IMR-90 (cell line): ENCODE measurements at regions not wholly inside any gene's neighbourhood (a gene's known extent, or its start where the extent isn't known, plus 50 kb on each side); places are given as distances from the start of the nearest gene placed in this dataset.

ENCODE experiments used
- ATAC-seq: fragments of 200-7000 bp; cut with Tn5 transposase; 2 replicates; pipeline ENCODE4 v1.9.1; 2020; ENCODE audit warnings: low read depth, mild to moderate bottlenecking, moderate library complexity
- BruUV-seq: library from RNA; stranded (reverse); fragments of 400-500 nt; replicated peaks from 2 replicates; lab custom pipeline; 2021; lab: Mats Ljungman, UMichigan
- CTCF ChIA-PET: fragments of 300-600 bp; formaldehyde crosslinking; extraction: SDS; loops from one replicate; lab custom pipeline; 2021; ENCODE audit warnings: antibody characterized with exemption; lab: Yijun Ruan, JAX
- POLR2A ChIA-PET: fragments of 300-600 bp; sonication (Branson Sonifier 250); formaldehyde crosslinking; loops from one replicate; lab custom pipeline; 2022; ENCODE audit warnings: antibody characterized with exemption; ENCODE audit not compliant: unreplicated experiment; lab: Charles Lee
- DNase-seq: peaks from one replicate; pipeline ENCODE4 v3.0.0; 2013
- H2AFZ ChIP-seq: replicated peaks from 2 replicates; pipeline ENCODE3; 2013; ENCODE audit warnings: low read length, mild to moderate bottlenecking; ENCODE audit not compliant: poor library complexity
- H2AK5ac ChIP-seq: 2 replicates; pipeline ENCODE4 v1.6.1; 2013; ENCODE audit warnings: low read depth, low read length, inconsistent platforms
- H2AK9ac ChIP-seq: replicated peaks from 2 replicates; pipeline ENCODE3; 2013; ENCODE audit warnings: mild to moderate bottlenecking, low read depth, low read length, moderate library complexity; ENCODE audit not compliant: poor library complexity
- H2BK120ac ChIP-seq: 2 replicates; pipeline ENCODE4 v1.6.1; 2013; ENCODE audit warnings: low read depth, low read length, inconsistent platforms
- H2BK15ac ChIP-seq: 3 replicates; pipeline ENCODE4 v1.6.1; 2013; ENCODE audit warnings: low read depth, low read length, inconsistent platforms
- H2BK20ac ChIP-seq: 2 replicates; pipeline ENCODE4 v1.6.1; 2013; ENCODE audit warnings: low read depth, mild to moderate bottlenecking, inconsistent platforms, low read length, moderate library complexity
- H2BK5ac ChIP-seq: 2 replicates; pipeline ENCODE4 v1.6.1; 2013; ENCODE audit warnings: mild to moderate bottlenecking, low read depth, low read length, inconsistent platforms; ENCODE audit not compliant: poor library complexity, severe bottlenecking
- H3K14ac ChIP-seq: replicated peaks from 2 replicates; pipeline ENCODE4 v1.6.1; 2013; ENCODE audit warnings: low read depth, low read length, inconsistent platforms
- H3K18ac ChIP-seq: 2 replicates; pipeline ENCODE4 v1.6.1; 2013; ENCODE audit warnings: low read depth, low read length, control low read depth
- H3K23ac ChIP-seq: 2 replicates; pipeline ENCODE4 v1.6.1; 2013; ENCODE audit warnings: low read depth, low read length, inconsistent platforms
- H3K27ac ChIP-seq: 2 replicates; pipeline ENCODE4 v1.5.1; 2013; ENCODE audit warnings: mild to moderate bottlenecking, control low read depth, low read length; ENCODE audit not compliant: insufficient read depth
- H3K27me3 ChIP-seq: 2 replicates; pipeline ENCODE4 v1.6.1; 2013; ENCODE audit warnings: low read length; ENCODE audit not compliant: control insufficient read depth, insufficient read depth
- H3K36me3 ChIP-seq: 2 replicates; pipeline ENCODE4 v1.6.1; 2013; ENCODE audit warnings: low read length, mixed read lengths; ENCODE audit not compliant: control insufficient read depth, insufficient read depth
- H3K4ac ChIP-seq: 2 replicates; pipeline ENCODE4 v1.6.1; 2013; ENCODE audit warnings: low read depth, low read length, inconsistent platforms
- H3K4me1 ChIP-seq: 2 replicates; pipeline ENCODE4 v1.6.1; 2013; ENCODE audit warnings: low read length, mixed read lengths; ENCODE audit not compliant: control insufficient read depth, insufficient read depth
- H3K4me2 ChIP-seq: 2 replicates; pipeline ENCODE4 v1.6.1; 2013; ENCODE audit warnings: low read depth, mild to moderate bottlenecking, control low read depth, low read length, moderate library complexity
- H3K4me3 ChIP-seq: 2 replicates; pipeline ENCODE4 v1.5.1; 2013; ENCODE audit warnings: low read depth, mild to moderate bottlenecking, control low read depth, low read length, moderate library complexity; ENCODE audit not compliant: insufficient read depth
- H3K56ac ChIP-seq: 2 replicates; pipeline ENCODE4 v1.6.1; 2013; ENCODE audit warnings: low read length, inconsistent platforms; ENCODE audit not compliant: insufficient read depth; ENCODE audit errors: extremely low read depth
- H3K79me1 ChIP-seq, 2 experiments: 2 replicates each; pipeline ENCODE4 v1.6.1; 2013; ENCODE audit warnings: low read length in 2 of 2, inconsistent platforms in 1 of 2, low read depth in 1 of 2
- H3K9ac ChIP-seq: 2 replicates; pipeline ENCODE4 v1.6.1; 2013; ENCODE audit warnings: low read depth, low read length, control low read depth
- H3K9me1 ChIP-seq: 2 replicates; pipeline ENCODE4 v1.6.1; 2013; ENCODE audit warnings: low read length, inconsistent platforms; ENCODE audit not compliant: insufficient read depth
- H3K9me3 ChIP-seq: 2 replicates; pipeline ENCODE4 v1.6.1; 2013; ENCODE audit warnings: low read length; ENCODE audit not compliant: control insufficient read depth, insufficient read depth
- H4K20me1 ChIP-seq: 2 replicates; pipeline ENCODE4 v1.6.1; 2013; ENCODE audit warnings: low read length, inconsistent platforms; ENCODE audit not compliant: insufficient read depth
- H4K5ac ChIP-seq: 2 replicates; pipeline ENCODE4 v1.6.1; 2013; ENCODE audit warnings: mild to moderate bottlenecking, low read depth, low read length, control low read depth
- H4K8ac ChIP-seq, 2 experiments: 2 replicates each; pipeline ENCODE4 v1.6.1; 2013; ENCODE audit warnings: low read depth in 2 of 2, low read length in 2 of 2, control low read depth in 1 of 2, inconsistent platforms in 1 of 2
- H4K91ac ChIP-seq: 2 replicates; pipeline ENCODE4 v1.6.1; 2013; ENCODE audit warnings: low read depth, low read length, inconsistent platforms; ENCODE audit not compliant: insufficient read depth
- BHLHE40 ChIP-seq: fragments of 150-350 bp; IDR thresholded peaks from 2 replicates; pipeline ENCODE4 v1.6.1; 2016; ENCODE audit warnings: mild to moderate bottlenecking, low read depth, low read length
- CEBPB ChIP-seq: IDR thresholded peaks from 2 replicates; pipeline ENCODE4 v1.6.1; 2012; ENCODE audit warnings: low read depth, low read length, improper control_type of control experiment
- CHD1 ChIP-seq: IDR thresholded peaks from 2 replicates; pipeline ENCODE4 v1.6.1; 2012; ENCODE audit warnings: low read depth, low read length, improper control_type of control experiment
- CTCF ChIP-seq: conservative IDR thresholded peaks from 2 replicates; pipeline ENCODE4 v1.5.1; 2012; ENCODE audit warnings: mild to moderate bottlenecking, low read depth, low read length, improper control_type of control experiment
- ELK1 ChIP-seq: fragments of 150-350 bp; IDR thresholded peaks from 2 replicates; pipeline ENCODE4 v1.6.1; 2016; ENCODE audit warnings: low read depth, mild to moderate bottlenecking, low read length, moderate library complexity, borderline replicate concordance
- FOS ChIP-seq: fragments of 150-350 bp; IDR thresholded peaks from 2 replicates; pipeline ENCODE4 v1.6.1; 2016; ENCODE audit warnings: low read depth, low read length
- MAFK ChIP-seq: IDR thresholded peaks from 2 replicates; pipeline ENCODE4 v1.6.1; 2012; ENCODE audit warnings: low read depth, low read length, improper control_type of control experiment
- MAZ ChIP-seq: IDR thresholded peaks from 2 replicates; pipeline ENCODE4 v1.6.1; 2012; ENCODE audit warnings: low read depth, mild to moderate bottlenecking, low read length, improper control_type of control experiment, moderate library complexity, borderline replicate concordance
- MXI1 ChIP-seq: IDR thresholded peaks from 2 replicates; pipeline ENCODE4 v1.6.1; 2012; ENCODE audit warnings: low read depth, mild to moderate bottlenecking, low read length, moderate library complexity, borderline replicate concordance
- NFE2L2 ChIP-seq: fragments of 150-350 bp; IDR thresholded peaks from 2 replicates; pipeline ENCODE4 v1.6.1; 2016; ENCODE audit warnings: low read depth, mild to moderate bottlenecking, low read length
- POLR2A ChIP-seq: IDR thresholded peaks from 2 replicates; pipeline ENCODE4 v1.6.1; 2012; ENCODE audit warnings: mild to moderate bottlenecking, low read depth, low read length
- RAD21 ChIP-seq: IDR thresholded peaks from 2 replicates; pipeline ENCODE4 v1.6.1; 2012; ENCODE audit warnings: low read length, improper control_type of control experiment
- RCOR1 ChIP-seq: IDR thresholded peaks from 2 replicates; pipeline ENCODE4 v1.6.1; 2012; ENCODE audit warnings: mild to moderate bottlenecking, low read length, improper control_type of control experiment; ENCODE audit not compliant: insufficient replicate concordance
- RFX5 ChIP-seq: IDR thresholded peaks from 2 replicates; pipeline ENCODE4 v1.8.0; 2012; ENCODE audit warnings: low read depth, mild to moderate bottlenecking, low read length, moderate library complexity
- SMC3 ChIP-seq: fragments of 150-350 bp; IDR thresholded peaks from 2 replicates; pipeline ENCODE4 v1.6.1; 2016; ENCODE audit warnings: low read depth, mild to moderate bottlenecking, antibody characterized with exemption, low read length, moderate library complexity
- USF2 ChIP-seq: fragments of 150-350 bp; IDR thresholded peaks from 2 replicates; pipeline ENCODE4 v1.6.1; 2017; ENCODE audit warnings: mild to moderate bottlenecking, antibody characterized with exemption, low read length, low read depth
- WGBS, 2 experiments: methylation state at CpG; one replicate each; pipeline versions ENCODE4 v1.1.5 to v1.1.7; 2013; ENCODE audit warnings: missing lambda C conversion rate in 2 of 2; ENCODE audit not compliant: insufficient read length in 1 of 2; ENCODE audit errors: extremely low coverage in 2 of 2; 5-methylcytosine and 5-hydroxymethylcytosine counted together
- dilution Hi-C: fragments of 300-500 bp; cut with HindIII; formaldehyde crosslinking; loops from one replicate; pipeline ENCODE4 v1.14.3; 2018; ENCODE audit warnings: low sequenced_read_pairs; ENCODE audit not compliant: unreplicated experiment
- in situ Hi-C: fragments of 300-500 bp; cut with MboI; formaldehyde crosslinking; loops from 3 replicates; pipeline ENCODE4 v1.14.3; 2019; ENCODE audit warnings: low sequenced_read_pairs, inconsistent platforms, mixed read lengths
- intact Hi-C: fragments of 100-400 bp; cut with micrococcal nuclease; formaldehyde crosslinking; loops from 2 replicates; pipeline ENCODE4 v1.10.0; 2022

GRCh38 chr4:16437836-16438235 is 211.6 kb upstream of the TAPT1 start:
- Histone ChIP-seq H2BK20ac (no peak overlapping the region), H3K9me1 (no peaks in the 10 kb centered on the region), H2AFZ (no peak overlapping the region), H3K18ac (no peak overlapping the region), H3K79me1 (no peaks in the 10 kb centered on the region), H2BK15ac (no peak overlapping the region), H4K20me1 (no peaks in the 10 kb centered on the region), H3K4me1 (peaks cover 3% of the 10 kb centered on the region; the same call in 1 of the 2 replicates), H4K8ac (no peak overlapping the region), H3K56ac (no peak overlapping the region), H3K9me3 (0 out of 2 replicates have a peak, but pooled peaks cover 3% of the 10 kb centered on the region), H3K23ac (no peak overlapping the region), H3K4ac (no peak overlapping the region), H3K36me3 (no peaks in the 10 kb centered on the region), H2BK120ac (no peak overlapping the region), H4K91ac (no peak overlapping the region), H4K5ac (no peak overlapping the region), H2BK5ac (no peak overlapping the region), H3K27me3 (peaks cover 2% of the 10 kb centered on the region), H3K27ac (no peak overlapping the region), H2AK5ac (no peak overlapping the region), H3K4me2 (peak overlapping the region; percentile 46; the same call in 1 of the 2 replicates), H2AK9ac (no peak overlapping the region), H3K14ac (no peak overlapping the region), H3K4me3 (no peak overlapping the region), H3K9ac (no peak overlapping the region)
- in situ Hi-C loops (no loop called here), dilution Hi-C loops (no loop called here), intact Hi-C loops (no loop called here)
- TF ChIP-seq FOS (no peak), MAZ (no peak), CHD1 (no peak), USF2 (no peak), RAD21 (no peak), BHLHE40 (no peak), MXI1 (no peak), MAFK (no peak), SMC3 (no peak), RFX5 (no peak), NFE2L2 (no peak), POLR2A (no peak), CTCF (no peak), CEBPB (no peak), RCOR1 (no peak), ELK1 (no peak)
- WGBS, 2 experiments: no CpG with 5 or more reads among the region's 2 CpGs
- ChIA-PET POLR2A (interaction anchor here (0.6 kb wide), 1 partner anchor 731 kb away, joined by 4 read pairs; no protein-coding TSS in a partner anchor), CTCF (no interaction called here)
- ATAC-seq (peak; percentile 78), DNase-seq (peak; percentile 48)
- BruUV-seq: no TSS peak
